Panc1 (cell line): ENCODE measurements at regions not wholly inside any gene's neighbourhood (a gene's known extent, or its start where the extent isn't known, plus 50 kb on each side); places are given as distances from the start of the nearest gene placed in this dataset.
A peak's percentile ranks its signal among the peaks of the same experiment; 100 is the strongest.

ENCODE experiments used
- ATAC-seq: fragments of 200-7000 bp; cut with Tn5 transposase; 2 replicates; pipeline ENCODE4 v1.9.1; 2020; ENCODE audit warnings: mild to moderate bottlenecking, moderate library complexity
- BruUV-seq: library from RNA; stranded (reverse); fragments of 400-500 nt; replicated peaks from 2 replicates; lab custom pipeline; 2021; lab: Mats Ljungman, UMichigan
- CTCF ChIA-PET: fragments of 300-600 bp; sonication (Branson Sonifier 250); formaldehyde crosslinking; loops from one replicate; lab custom pipeline; 2022; ENCODE audit warnings: antibody characterized with exemption; lab: Charles Lee
- POLR2A ChIA-PET: fragments of 300-600 bp; sonication (Branson Sonifier 250); formaldehyde crosslinking; loops from one replicate; lab custom pipeline; 2022; ENCODE audit warnings: antibody characterized with exemption; lab: Charles Lee
- DNase-seq: peaks from one replicate; pipeline ENCODE4 v3.0.0-alpha.2; 2010; ENCODE audit warnings: low read depth, low spot score
- H3K27ac ChIP-seq: 2 replicates; pipeline ENCODE4 v1.5.1; 2011; ENCODE audit warnings: mild to moderate bottlenecking, low read length, inconsistent platforms
- H3K27me3 ChIP-seq: fragments of 200-500 bp; sonication (Bioruptor generic); 2 replicates; pipeline ENCODE4 v1.6.0; 2014; ENCODE audit warnings: low read length, inconsistent platforms; ENCODE audit not compliant: control insufficient read depth, insufficient read depth
- H3K36me3 ChIP-seq: fragments of 200-500 bp; sonication (Bioruptor generic); 2 replicates; pipeline ENCODE4 v1.5.1; 2014; ENCODE audit warnings: inconsistent platforms, mild to moderate bottlenecking, low read length, moderate library complexity; ENCODE audit not compliant: control insufficient read depth, insufficient read depth
- H3K4me1 ChIP-seq: 2 replicates; pipeline ENCODE4 v1.5.1; 2011; ENCODE audit warnings: inconsistent platforms, mild to moderate bottlenecking, low read length, moderate library complexity; ENCODE audit not compliant: control insufficient read depth, insufficient read depth
- H3K4me3 ChIP-seq, 2 experiments: 2 replicates each; pipeline ENCODE4 v1.5.1; 2011 to 2012; ENCODE audit warnings: low read depth in 2 of 2, low read length in 2 of 2, mild to moderate bottlenecking in 2 of 2, inconsistent platforms in 1 of 2, moderate library complexity in 1 of 2
- H3K9me3 ChIP-seq: fragments of 200-500 bp; sonication (Bioruptor generic); 2 replicates; pipeline ENCODE4 v1.5.1; 2014; ENCODE audit warnings: low read depth, mild to moderate bottlenecking, inconsistent platforms, low read length, moderate library complexity; ENCODE audit not compliant: control insufficient read depth, insufficient read depth
- CTCF ChIP-seq: fragments of 450-650 bp; IDR thresholded peaks from 2 replicates; pipeline ENCODE4 v1.5.1; 2017; ENCODE audit warnings: mild to moderate bottlenecking
- REST ChIP-seq, 2 experiments: IDR thresholded peaks; 2 replicates each; pipeline ENCODE4 v1.6.1; 2011 to 2012; ENCODE audit warnings: low read depth in 2 of 2, control low read depth in 1 of 2, low read length in 1 of 2, mild to moderate bottlenecking in 1 of 2, moderate library complexity in 1 of 2; ENCODE audit not compliant: insufficient read depth in 1 of 2
- in situ Hi-C: cut with HindIII; loops from 2 replicates; pipeline ENCODE4 v1.10.0; 2016; ENCODE audit warnings: low sequenced_read_pairs, low pct_unique_long_range_greater_than_20kb
- intact Hi-C: fragments of 100-400 bp; cut with micrococcal nuclease; formaldehyde crosslinking; loops from one replicate; pipeline ENCODE4 v1.10.0; 2022; ENCODE audit not compliant: unreplicated experiment

- POLR2A ChIA-PET: no interaction called here
- ATAC-seq (no peak), DNase-seq (no peak)
- in situ Hi-C loops: no loop called here
- intact Hi-C loops: no loop called here
- H3K9me3 ChIP-seq: no peaks in the 10 kb centered on the region
- no peaks in the 10 kb centered on the region for H3K36me3 ChIP-seq
- BruUV-seq: no TSS peak
- no peak overlapping the region for H3K4me3 ChIP-seq
- no peaks in the 10 kb centered on the region for H3K4me1 ChIP-seq
- CTCF ChIA-PET: no interaction called here
- TF ChIP-seq CTCF (no peak), REST (IDR thresholded peaks at IDR 0.05; ENCODE audit: insufficient read depth in 1 of 2, low read depth in 2 of 2, low read length in 1 of 2) (peak in 1 of 2 experiments; percentile 57; a peak in 2 of 4 replicates)
- H3K27me3 ChIP-seq: no peaks in the 10 kb centered on the region
- H3K27ac ChIP-seq: no peak overlapping the region
Measured at GRCh38 chrX:131146702-131147101, 88.6 kb downstream of the ARHGAP36 start.
